ENCODE measurements at regions not wholly inside any gene's neighbourhood (a gene's known extent, or its start where the extent isn't known, plus 50 kb on each side); places are given as distances from the start of the nearest gene placed in this dataset.

- DNase-seq, result no peak
Observed at GRCh38 chr2:212596276-212596675, 57.7 kb upstream of the ERBB4 start.

- DNase-seq, result no peak
Observed at GRCh38 chr2:212595036-212595654, 56.5 kb upstream of the ERBB4 start.

- DNase-seq, result no peak
Observed at GRCh38 chr2:212592695-212593094, 54.1 kb upstream of the ERBB4 start.

Data from T-helper 1 cell (primary cell).